Right lobe of liver (tissue), 4 donors: ENCODE measurements at regions not wholly inside any gene's neighbourhood (a gene's known extent, or its start where the extent isn't known, plus 50 kb on each side); places are given as distances from the start of the nearest gene placed in this dataset.

Experiments
- POLR2A ChIP-seq: fragments of 450-650 bp; IDR thresholded peaks from one replicate; pipeline ENCODE4 v1.6.1; 2017; ENCODE audit warnings: antibody characterized with exemption, mild to moderate bottlenecking
- TF ChIP-seq, protein P1 (sequence below), 4 donors: fragments of 200-600 bp in 3 of 4; fragments of 450-650 bp in 1 of 4; IDR thresholded peaks; one replicate each; pipeline versions ENCODE4 v1.5.1 to v1.8.0; 2016 to 2022; ENCODE audit warnings: antibody characterized with exemption in 4 of 4, mild to moderate bottlenecking in 2 of 4
- donor health status: DM: no; HTN: no; CAD: no.
- donor health status: DM: no; HTN: no; CAD: no.
- donor health status: DM: no; HTN: yes; CAD: no.

DNA sequence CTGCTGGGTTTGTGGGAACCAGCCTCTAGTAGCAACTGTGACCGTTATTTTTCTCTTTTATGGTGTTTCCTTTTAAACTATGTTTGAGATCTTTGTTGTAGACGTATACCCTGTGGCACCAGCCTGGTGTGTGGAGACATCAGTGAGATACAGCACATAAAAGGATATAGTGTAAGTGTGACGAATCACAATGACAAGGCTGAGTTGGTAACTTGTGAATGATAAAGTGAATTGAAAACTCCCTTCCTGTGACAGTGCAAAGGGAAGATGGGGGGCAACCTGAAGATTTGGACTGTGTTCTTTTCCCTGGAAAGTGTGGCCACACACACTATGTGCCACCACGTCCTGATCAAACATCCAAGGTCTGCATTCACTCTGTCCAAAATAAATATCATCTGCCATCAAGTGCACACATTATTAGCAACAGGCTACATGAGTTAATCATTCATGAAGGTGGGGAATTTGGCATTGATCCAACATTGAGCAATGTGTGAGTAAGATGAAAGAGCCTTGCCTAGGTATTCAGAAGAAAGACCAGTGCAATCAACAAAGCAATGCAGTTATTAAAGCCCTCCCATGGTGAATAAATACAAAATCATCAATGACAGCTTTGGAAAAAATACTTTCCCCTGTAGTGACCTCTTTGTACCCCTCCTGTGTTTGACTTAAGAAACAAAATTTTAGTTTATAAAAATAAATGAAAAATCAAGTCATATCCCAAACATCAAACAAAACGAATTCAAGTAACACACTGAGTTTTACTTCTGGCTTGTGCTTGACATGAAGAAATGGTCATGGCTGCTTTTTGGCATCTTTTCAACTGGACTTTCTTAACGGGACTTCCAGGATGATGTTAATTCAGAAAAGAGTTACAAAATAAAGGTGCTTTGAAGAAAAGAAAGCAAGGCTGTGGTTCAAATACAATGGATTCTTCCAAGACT, 1280.5 kb upstream of the ZEB2 start:
- TF ChIP-seq, protein P1, sequence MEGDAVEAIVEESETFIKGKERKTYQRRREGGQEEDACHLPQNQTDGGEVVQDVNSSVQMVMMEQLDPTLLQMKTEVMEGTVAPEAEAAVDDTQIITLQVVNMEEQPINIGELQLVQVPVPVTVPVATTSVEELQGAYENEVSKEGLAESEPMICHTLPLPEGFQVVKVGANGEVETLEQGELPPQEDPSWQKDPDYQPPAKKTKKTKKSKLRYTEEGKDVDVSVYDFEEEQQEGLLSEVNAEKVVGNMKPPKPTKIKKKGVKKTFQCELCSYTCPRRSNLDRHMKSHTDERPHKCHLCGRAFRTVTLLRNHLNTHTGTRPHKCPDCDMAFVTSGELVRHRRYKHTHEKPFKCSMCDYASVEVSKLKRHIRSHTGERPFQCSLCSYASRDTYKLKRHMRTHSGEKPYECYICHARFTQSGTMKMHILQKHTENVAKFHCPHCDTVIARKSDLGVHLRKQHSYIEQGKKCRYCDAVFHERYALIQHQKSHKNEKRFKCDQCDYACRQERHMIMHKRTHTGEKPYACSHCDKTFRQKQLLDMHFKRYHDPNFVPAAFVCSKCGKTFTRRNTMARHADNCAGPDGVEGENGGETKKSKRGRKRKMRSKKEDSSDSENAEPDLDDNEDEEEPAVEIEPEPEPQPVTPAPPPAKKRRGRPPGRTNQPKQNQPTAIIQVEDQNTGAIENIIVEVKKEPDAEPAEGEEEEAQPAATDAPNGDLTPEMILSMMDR (IDR thresholded peaks at IDR 0.05), result no peak
- TF ChIP-seq POLR2A, result no peak
